RWPE1 (cell line): ENCODE measurements at regions not wholly inside any gene's neighbourhood (a gene's known extent, or its start where the extent isn't known, plus 50 kb on each side); places are given as distances from the start of the nearest gene placed in this dataset.

ENCODE experiments used
- CTCF ChIA-PET: fragments of 350-600 bp; sonication (Branson Sonifier 250); formaldehyde crosslinking; extraction: SDS; loops from one replicate; lab custom pipeline; 2021; lab: Yijun Ruan, JAX
- POLR2A ChIA-PET: fragments of 400-600 bp; formaldehyde crosslinking; extraction: SDS; loops from one replicate; lab custom pipeline; 2020; ENCODE audit warnings: antibody characterized with exemption; ENCODE audit not compliant: low non-redundant PET; lab: Yijun Ruan, JAX
- DNase-seq: peaks from one replicate; pipeline ENCODE4 v3.0.0; 2012; ENCODE audit warnings: low spot score
- H3K27ac ChIP-seq: fragments of 450-650 bp; 2 replicates; pipeline ENCODE4 v1.5.1; 2017
- CTCF ChIP-seq: fragments of 450-650 bp; conservative IDR thresholded peaks from 2 replicates; pipeline ENCODE4 v1.5.1; 2017; ENCODE audit warnings: low read depth, mild to moderate bottlenecking

DNA sequence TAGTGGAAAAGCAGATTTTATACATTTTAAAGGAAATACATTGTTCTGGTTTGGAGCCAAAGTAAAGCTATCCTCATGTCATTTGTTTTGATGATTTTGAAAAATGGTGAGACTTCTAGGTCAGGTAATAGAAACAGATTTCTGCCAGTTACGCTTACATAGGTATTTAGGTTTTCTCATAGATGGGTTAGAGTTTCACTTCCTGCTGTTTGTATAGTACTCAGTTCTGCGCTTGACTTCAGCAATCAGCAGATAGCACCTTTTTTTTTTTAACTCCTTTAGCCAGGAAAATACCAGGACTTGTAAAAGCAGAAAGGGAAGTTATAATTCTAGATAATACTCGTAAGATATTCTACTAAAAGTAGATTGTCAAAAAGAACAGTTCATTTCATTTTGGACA, 209.8 kb upstream of the POM121L12 start:
- DNase-seq: no peak
- POLR2A ChIA-PET: no interaction called here
- no peak for TF ChIP-seq CTCF
- H3K27ac ChIP-seq: no peak overlapping the region
- CTCF ChIA-PET: no interaction called here

- no peak for TF ChIP-seq CTCF
- POLR2A ChIA-PET: no interaction called here
Observed at GRCh38 chr7:52811537-52811936, 223.9 kb upstream of the POM121L12 start.

DNA sequence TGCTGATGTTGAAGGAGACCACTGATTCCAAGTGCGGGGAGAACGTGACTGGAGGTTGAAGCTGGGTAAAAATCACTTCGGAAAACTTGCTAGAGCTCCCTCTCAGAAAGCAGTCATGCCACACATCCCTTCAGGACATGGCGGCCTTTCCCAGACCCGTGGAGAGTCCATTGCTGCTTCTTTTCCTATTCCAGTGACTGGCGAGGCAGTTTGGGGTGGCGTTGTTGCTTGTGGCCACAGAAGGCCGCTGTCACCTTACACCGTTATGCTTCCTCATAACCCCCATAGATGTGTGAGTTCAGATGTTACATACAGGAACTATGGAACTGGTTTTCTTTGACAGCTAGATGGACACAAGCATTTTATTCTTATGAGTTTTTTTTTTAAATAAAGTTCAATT, 235.6 kb upstream of the POM121L12 start:
- H3K27ac ChIP-seq: no peak overlapping the region
- DNase-seq: no peak
- no peak for TF ChIP-seq CTCF
- ChIA-PET CTCF (interaction anchor here (0.6 kb wide), 1 partner anchor 1185 kb away, joined by 3 read pairs; no protein-coding TSS in a partner anchor), POLR2A (no interaction called here)

More at GRCh38 chr7:52811537-52811936, 223.9 kb upstream of the POM121L12 start:
- CTCF ChIA-PET: no interaction called here
- no peak for DNase-seq
- H3K27ac ChIP-seq: no peak overlapping the region

DNA sequence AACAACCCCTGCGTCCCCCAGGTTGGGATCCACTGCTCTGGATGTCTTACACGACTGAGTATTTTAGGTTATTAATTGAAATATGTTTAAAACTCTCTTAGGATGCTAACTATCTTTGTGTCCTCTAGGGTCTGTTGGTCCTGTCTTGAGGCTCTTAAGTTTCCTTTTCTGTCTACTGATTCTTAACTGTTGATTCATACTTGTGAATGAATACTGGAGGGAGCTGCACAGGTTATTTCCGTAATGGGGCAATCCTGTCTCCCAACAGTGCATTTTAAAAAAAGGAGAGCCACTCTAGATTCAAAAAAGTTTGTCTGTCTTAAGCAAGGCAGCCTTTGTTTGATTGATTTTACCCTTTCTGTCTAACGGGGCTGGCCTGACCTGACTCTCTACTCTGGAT, 237.6 kb upstream of the POM121L12 start:
- POLR2A ChIA-PET: no interaction called here
- CTCF ChIA-PET: no interaction called here
- H3K27ac ChIP-seq: no peak overlapping the region
- DNase-seq: no peak
- no peak for TF ChIP-seq CTCF

DNA sequence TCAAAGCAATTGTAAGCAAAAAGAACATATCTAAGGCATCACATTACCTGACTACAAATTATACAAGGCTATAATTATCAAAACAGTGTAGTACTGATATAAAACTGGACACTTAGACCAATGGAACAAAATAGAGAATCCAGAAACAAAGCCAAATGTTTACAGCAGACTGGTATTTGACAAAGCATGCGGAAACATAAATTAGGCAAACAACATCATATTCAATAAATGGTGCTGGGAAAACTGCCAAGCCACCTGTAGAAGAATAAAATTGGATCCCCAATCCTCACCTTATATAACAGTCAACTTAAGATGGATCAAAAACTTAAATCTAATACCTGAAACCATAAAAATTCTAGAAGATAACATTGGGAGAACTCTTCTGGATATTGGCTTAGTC, 240.8 kb upstream of the POM121L12 start:
- ChIA-PET POLR2A (no interaction called here), CTCF (no interaction called here)
- no peak overlapping the region for H3K27ac ChIP-seq
- DNase-seq: no peak
- TF ChIP-seq CTCF: no peak

DNA sequence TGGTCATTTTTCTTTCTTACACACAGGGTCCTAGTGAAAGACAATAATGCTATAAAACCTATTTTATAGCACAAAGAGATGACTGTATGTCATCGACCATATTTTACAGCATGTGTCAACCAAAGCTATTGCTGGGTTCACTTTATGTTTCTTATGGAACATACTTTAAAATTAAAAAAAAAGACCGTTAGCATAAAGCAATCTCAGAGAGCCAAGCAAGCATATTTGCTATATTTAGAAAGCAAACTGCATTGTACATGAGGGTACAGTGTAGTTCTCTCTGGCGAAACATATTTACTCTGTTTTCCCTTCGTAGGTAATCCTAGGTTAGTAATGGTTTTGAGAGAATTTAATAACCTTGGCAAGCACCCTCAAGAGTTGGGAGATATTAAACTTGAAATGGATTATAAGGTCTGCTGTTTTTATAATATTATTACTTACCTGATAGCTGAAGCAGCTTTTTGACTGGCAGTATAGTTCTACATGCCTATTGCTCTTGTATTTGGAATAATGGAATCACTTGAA, 244.2 kb upstream of the POM121L12 start:
- H3K27ac ChIP-seq: no peak overlapping the region
- POLR2A ChIA-PET: no interaction called here
- CTCF ChIA-PET: interaction anchor here (0.6 kb wide), 1 partner anchor 843 kb away, joined by 3 read pairs; no protein-coding TSS in a partner anchor
- TF ChIP-seq CTCF: no peak
- no peak for DNase-seq
